HepG2 (cell line): ENCODE measurements at regions not wholly inside any gene's neighbourhood (a gene's known extent, or its start where the extent isn't known, plus 50 kb on each side); places are given as distances from the start of the nearest gene placed in this dataset.
A peak's percentile ranks its signal among the peaks of the same experiment; 100 is the strongest.

Experiments
- ATAC-seq: fragments of 200-7000 bp; cut with Tn5 transposase; 3 replicates; pipeline ENCODE4 v1.9.1; 2020; ENCODE audit warnings: mild to moderate bottlenecking, moderate library complexity
- BruUV-seq: library from RNA; stranded (reverse); fragments of 400-500 nt; replicated peaks from 2 replicates; lab custom pipeline; 2021; lab: Mats Ljungman, UMichigan
- CTCF ChIA-PET: fragments of 300-600 bp; formaldehyde crosslinking; extraction: SDS; loops from one replicate; lab custom pipeline; 2021; ENCODE audit warnings: low total read pairs, inconsistent platforms, low intra/inter-chr PET ratio; lab: Yijun Ruan, JAX
- POLR2A ChIA-PET: fragments of 350-600 bp; sonication (Branson Sonifier 250); formaldehyde crosslinking; loops from one replicate; lab custom pipeline; 2020; ENCODE audit warnings: antibody characterized with exemption, inconsistent platforms; lab: Yijun Ruan, JAX
- DNase-seq: peaks from one replicate; pipeline ENCODE4 v3.0.0-alpha.2; 2015; ENCODE audit warnings: low spot score
- FAIRE-seq: peaks from 3 replicates; lab custom pipeline; 2011; peaks lifted over from hg19 to GRCh38; lab: Jason Lieb, UNC
- H2AFZ ChIP-seq: one replicate; pipeline ENCODE4 v1.6.1; 2011; ENCODE audit warnings: low read length, inconsistent platforms
- H3K27ac ChIP-seq: fragments of 300-600 bp; 3 replicates; pipeline ENCODE4 v1.8.0; 2011; ENCODE audit warnings: mixed run types, mild to moderate bottlenecking, mixed read lengths, low read length, inconsistent platforms; ENCODE audit not compliant: insufficient read depth; ENCODE audit errors: extremely low read length
- H3K27me3 ChIP-seq, 2 experiments: fragments of 200-600 bp in 1 of 2; 2 replicates in 1 of 2; 3 replicates in 1 of 2; pipeline versions ENCODE4 v1.6.0 to v1.8.0; 2011; ENCODE audit warnings: low read length in 2 of 2, mild to moderate bottlenecking in 2 of 2, moderate library complexity in 2 of 2, inconsistent platforms in 1 of 2; ENCODE audit not compliant: insufficient read depth in 2 of 2, control insufficient read depth in 1 of 2
- H3K36me3 ChIP-seq, 2 experiments: fragments of 200-600 bp in 1 of 2; replicated peaks in 1 of 2; 2 replicates in 1 of 2; 3 replicates in 1 of 2; pipeline versions ENCODE4 v1.5.1 to v1.8.0; 2011; ENCODE audit warnings: low read length in 2 of 2, inconsistent platforms in 1 of 2; ENCODE audit not compliant: insufficient read depth in 2 of 2, control insufficient read depth in 1 of 2
- H3K4me1 ChIP-seq: 2 replicates; pipeline ENCODE4 v1.5.1; 2012; ENCODE audit warnings: low read length, inconsistent platforms; ENCODE audit not compliant: insufficient read depth
- H3K4me2 ChIP-seq: 2 replicates; pipeline ENCODE4 v1.6.0; 2011; ENCODE audit warnings: low read depth, low read length, inconsistent platforms
- H3K4me3 ChIP-seq, 3 experiments: fragments of 200-600 bp in 1 of 3; sonication (generic), shearing (Covaris generic) in 1 of 3; replicated peaks in 1 of 3; 2 replicates each; pipeline ENCODE4 v1.5.1; 2011 to 2016; ENCODE audit warnings: low read length in 3 of 3, inconsistent platforms in 2 of 3, low read depth in 2 of 3, mild to moderate bottlenecking in 2 of 3, control low read depth in 1 of 3, mixed read lengths in 1 of 3; ENCODE audit not compliant: insufficient read depth in 1 of 3
- H3K79me2 ChIP-seq: one replicate; pipeline ENCODE4 v1.6.1; 2011; ENCODE audit warnings: low read length, inconsistent platforms; ENCODE audit not compliant: insufficient read depth
- H3K9ac ChIP-seq: 2 replicates; pipeline ENCODE4 v1.6.0; 2011; ENCODE audit warnings: mild to moderate bottlenecking, low read depth, low read length, inconsistent platforms; ENCODE audit not compliant: insufficient read depth
- H3K9me3 ChIP-seq: 2 replicates; pipeline ENCODE4 v1.5.1; 2012; ENCODE audit warnings: mild to moderate bottlenecking, low read length
- H4K20me1 ChIP-seq: 2 replicates; pipeline ENCODE4 v1.6.0; 2011; ENCODE audit warnings: inconsistent platforms, mild to moderate bottlenecking, low read length, moderate library complexity; ENCODE audit not compliant: insufficient read depth
- CREB1 ChIP-seq, 2 experiments: fragments of 450-650 bp in 1 of 2; IDR thresholded peaks; 2 replicates each; pipeline ENCODE4 v1.6.1; 2016 to 2017; ENCODE audit warnings: control low read depth in 1 of 2, mild to moderate bottlenecking in 1 of 2, missing compliant biosample characterization in 1 of 2, missing genetic modification characterization in 1 of 2
- EED ChIP-seq: sonication (generic); formaldehyde crosslinking; IDR thresholded peaks from 2 replicates; pipeline ENCODE4 v1.5.0; 2020; ENCODE audit warnings: mild to moderate bottlenecking, missing genetic modification reagents
- EP300 ChIP-seq, 3 experiments: sonication (generic) in 1 of 3; formaldehyde crosslinking in 1 of 3; IDR thresholded peaks; 2 replicates each; pipeline versions ENCODE4 v1.5.1 to v1.6.1; 2011 to 2020; ENCODE audit warnings: low read depth in 2 of 3, low read length in 2 of 3, borderline replicate concordance in 1 of 3, improper control_type of control experiment in 1 of 3, mild to moderate bottlenecking in 1 of 3, missing genetic modification reagents in 1 of 3, moderate library complexity in 1 of 3
- ESRRA ChIP-seq: sonication (generic); formaldehyde crosslinking; IDR thresholded peaks from 2 replicates; pipeline ENCODE4 v1.5.1; 2020; ENCODE audit warnings: mild to moderate bottlenecking, low read depth, missing genetic modification reagents
- KDM3A ChIP-seq: IDR thresholded peaks from 2 replicates; pipeline ENCODE4 v1.6.1; 2018; ENCODE audit warnings: low read depth, missing compliant biosample characterization
- KLF9 ChIP-seq: IDR thresholded peaks from 2 replicates; pipeline ENCODE4 v1.6.1; 2016; ENCODE audit warnings: low read depth
- NBN ChIP-seq: fragments of 450-650 bp; conservative IDR thresholded peaks from 2 replicates; pipeline ENCODE4 v1.6.1; 2017
- PBX2 ChIP-seq: IDR thresholded peaks from 2 replicates; pipeline ENCODE4 v1.6.1; 2016; ENCODE audit warnings: control low read depth
- ZNF280D ChIP-seq: sonication (generic); formaldehyde crosslinking; IDR thresholded peaks from 2 replicates; pipeline ENCODE4 v1.5.1; 2020; ENCODE audit warnings: mild to moderate bottlenecking, missing genetic modification reagents
- ZNF878 ChIP-seq: sonication (generic); formaldehyde crosslinking; IDR thresholded peaks from 2 replicates; pipeline ENCODE4 v1.8.1; 2023; ENCODE audit warnings: mild to moderate bottlenecking, missing genetic modification reagents, moderate library complexity
- ZSCAN5A ChIP-seq: sonication (generic); formaldehyde crosslinking; IDR thresholded peaks from 2 replicates; pipeline ENCODE4 v1.8.0; 2022; ENCODE audit warnings: mild to moderate bottlenecking, missing genetic modification reagents, borderline replicate concordance
- WGBS: methylation state at CpG from one replicate; pipeline ENCODE4 v1.1.6; 2017; ENCODE audit warnings: low lambda C conversion rate; 5-methylcytosine and 5-hydroxymethylcytosine counted together
- in situ Hi-C: cut with HindIII; loops from 2 replicates; pipeline ENCODE4 v1.10.0; 2017; ENCODE audit warnings: low pct_unique_long_range_greater_than_20kb; ENCODE audit not compliant: extremely low pct_ligation_motif_present
- intact Hi-C: fragments of 100-400 bp; cut with micrococcal nuclease; formaldehyde crosslinking; loops from one replicate; pipeline ENCODE4 v1.10.0; 2022; ENCODE audit not compliant: unreplicated experiment

GRCh38 chr6:93105017-93105416, 314.3 kb downstream of the EPHA7 start (continued):
- no peak for TF ChIP-seq ZNF280D
- no peak for TF ChIP-seq ZNF878 (CRISPR knock-in tag)
- no peak for TF ChIP-seq NBN
- no peak for TF ChIP-seq ZSCAN5A (CRISPR knock-in tag)
- no peak for TF ChIP-seq KLF9 (CRISPR knock-in tag)
- TF ChIP-seq ESRRA: no peak
- TF ChIP-seq EED (CRISPR knock-in tag): no peak

GRCh38 chr6:93104195-93104817, 315.1 kb downstream of the EPHA7 start:
- POLR2A ChIA-PET: no interaction called here

More at GRCh38 chr6:93104195-93104817, 315.1 kb downstream of the EPHA7 start:
- Histone ChIP-seq H4K20me1 (no peaks in the 10 kb centered on the region), H3K27me3 (no peaks in the 10 kb centered on the region), H3K79me2 (no peaks in the 10 kb centered on the region), H3K4me1 (no peaks in the 10 kb centered on the region), H3K27ac (no peak overlapping the region), H3K4me2 (no peak overlapping the region), H3K4me3 (no peak overlapping the region), H2AFZ (no peak overlapping the region), H3K9ac (no peak overlapping the region), H3K36me3 (no peaks in the 10 kb centered on the region), H3K9me3 (no peaks in the 10 kb centered on the region)
- CTCF ChIA-PET: no interaction called here
- FAIRE-seq (no peak), DNase-seq (no peak), ATAC-seq (no peak)
- intact Hi-C loops (no loop called here), in situ Hi-C loops (no loop called here)
- no TSS peak for BruUV-seq
- TF ChIP-seq PBX2 (CRISPR knock-in tag) (no peak), KDM3A (CRISPR knock-in tag) (no peak), EP300 (IDR thresholded peaks at IDR 0.05; ENCODE audit: low read depth in 2 of 2, low read length in 2 of 2) (no peak), EP300 (CRISPR knock-in tag; IDR thresholded peaks at IDR 0.05; ENCODE audit: borderline replicate concordance) (no peak), CREB1 (IDR thresholded peaks at IDR 0.05) (peak; percentile 61), CREB1 (CRISPR knock-in tag; IDR thresholded peaks at IDR 0.05) (no peak)
- 5% methylated on average over 1 of the region's 1 CpG for WGBS
